Gastrocnemius medialis (tissue), 4 donors: ENCODE measurements at regions not wholly inside any gene's neighbourhood (a gene's known extent, or its start where the extent isn't known, plus 50 kb on each side); places are given as distances from the start of the nearest gene placed in this dataset.

ENCODE experiments used
- CTCF ChIP-seq, 5 experiments: fragments of 450-650 bp in 3 of 5; fragments of 200-600 bp in 2 of 5; sonication (generic) in 2 of 5; IDR thresholded peaks in 4 of 5; conservative IDR thresholded peaks in 1 of 5; 1 replicate in 4 of 5; 2 replicates in 1 of 5; pipeline ENCODE4 v1.5.1; 2016 to 2019; ENCODE audit warnings: antibody characterized with exemption in 5 of 5, mild to moderate bottlenecking in 3 of 5, moderate library complexity in 3 of 5
- POLR2A ChIP-seq, 2 donors: fragments of 450-650 bp; IDR thresholded peaks; one replicate each; pipeline ENCODE4 v1.6.1; 2017; ENCODE audit warnings: antibody characterized with exemption in 2 of 2, mild to moderate bottlenecking in 2 of 2, moderate library complexity in 2 of 2

DNA sequence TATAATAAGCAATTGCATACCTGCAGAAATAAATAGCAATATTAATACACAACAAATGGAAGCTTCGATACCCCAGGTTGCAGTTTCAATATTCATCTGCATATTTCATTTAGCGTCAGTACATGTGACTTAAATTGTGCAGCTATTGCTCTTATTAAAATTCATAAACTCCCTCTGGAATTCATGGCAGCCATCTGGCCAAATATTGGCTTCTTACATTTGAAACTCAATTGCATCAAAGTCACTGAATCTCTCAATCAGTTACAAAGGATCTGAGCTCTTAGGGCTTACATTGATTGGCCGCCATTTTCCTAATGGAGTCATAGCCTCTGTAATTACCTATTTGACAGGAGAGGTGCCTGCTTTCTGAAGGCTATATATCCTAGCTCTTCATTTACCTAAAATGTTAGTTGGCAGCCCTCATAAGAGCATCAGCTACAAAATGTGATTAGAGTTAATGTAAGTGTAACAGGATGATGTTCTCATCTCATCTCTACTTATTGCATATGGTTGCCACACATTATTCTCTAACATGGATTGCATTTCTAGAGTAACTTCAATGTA is 453.5 kb downstream of the CAAP1 start:
- TF ChIP-seq CTCF (IDR thresholded peaks at IDR 0.05 in 4 of 5, conservative IDR thresholded peaks at IDR 0.05 in 1 of 5): no peak
- TF ChIP-seq POLR2A (IDR thresholded peaks at IDR 0.05): no peak
